Activated CD4-positive, alpha-beta T cell treated with anti-CD3 and anti-CD28 coated beads, Interleukin-2, amount 10 ng/mL, durations not matched to agents 7 days and 5 days (primary cell): ENCODE measurements at regions not wholly inside any gene's neighbourhood (a gene's known extent, or its start where the extent isn't known, plus 50 kb on each side); places are given as distances from the start of the nearest gene placed in this dataset.
"Not testable (repeated sequence)": the region's sequence is repeated elsewhere in the genome, so short reads cannot be mapped to it uniquely, and the experiment has no call there.

ENCODE experiments used
- CTCF ChIA-PET: fragments of 350-600 bp; sonication (Branson Sonifier 250); formaldehyde crosslinking; loops from one replicate; lab custom pipeline; 2021; ENCODE audit warnings: antibody characterized with exemption; lab: Charles Lee
- POLR2A ChIA-PET: fragments of 350-600 bp; sonication (Branson Sonifier 250); formaldehyde crosslinking; loops from one replicate; lab custom pipeline; 2021; ENCODE audit warnings: antibody characterized with exemption; lab: Charles Lee
- DNase-seq: peaks from one replicate; pipeline ENCODE4 v3.0.0-alpha.2; 2020
- H3K27ac Mint-ChIP-seq: one replicate; pipeline ENCODE4 v1.8.0; 2021; ENCODE audit warnings: mild to moderate bottlenecking, moderate library complexity, mixed read lengths
- H3K27me3 Mint-ChIP-seq: one replicate; pipeline ENCODE4 v1.8.0; 2021; ENCODE audit warnings: mixed read lengths
- H3K36me3 Mint-ChIP-seq: one replicate; pipeline ENCODE4 v1.8.0; 2021; ENCODE audit warnings: low read depth, mixed read lengths
- H3K4me1 Mint-ChIP-seq: one replicate; pipeline ENCODE4 v1.8.0; 2021; ENCODE audit warnings: mixed read lengths
- H3K4me3 Mint-ChIP-seq: one replicate; pipeline ENCODE4 v1.8.0; 2021; ENCODE audit warnings: mild to moderate bottlenecking, moderate library complexity, mixed read lengths
- H3K9me3 Mint-ChIP-seq: one replicate; pipeline ENCODE4 v1.8.0; 2021; ENCODE audit warnings: mixed read lengths

DNA sequence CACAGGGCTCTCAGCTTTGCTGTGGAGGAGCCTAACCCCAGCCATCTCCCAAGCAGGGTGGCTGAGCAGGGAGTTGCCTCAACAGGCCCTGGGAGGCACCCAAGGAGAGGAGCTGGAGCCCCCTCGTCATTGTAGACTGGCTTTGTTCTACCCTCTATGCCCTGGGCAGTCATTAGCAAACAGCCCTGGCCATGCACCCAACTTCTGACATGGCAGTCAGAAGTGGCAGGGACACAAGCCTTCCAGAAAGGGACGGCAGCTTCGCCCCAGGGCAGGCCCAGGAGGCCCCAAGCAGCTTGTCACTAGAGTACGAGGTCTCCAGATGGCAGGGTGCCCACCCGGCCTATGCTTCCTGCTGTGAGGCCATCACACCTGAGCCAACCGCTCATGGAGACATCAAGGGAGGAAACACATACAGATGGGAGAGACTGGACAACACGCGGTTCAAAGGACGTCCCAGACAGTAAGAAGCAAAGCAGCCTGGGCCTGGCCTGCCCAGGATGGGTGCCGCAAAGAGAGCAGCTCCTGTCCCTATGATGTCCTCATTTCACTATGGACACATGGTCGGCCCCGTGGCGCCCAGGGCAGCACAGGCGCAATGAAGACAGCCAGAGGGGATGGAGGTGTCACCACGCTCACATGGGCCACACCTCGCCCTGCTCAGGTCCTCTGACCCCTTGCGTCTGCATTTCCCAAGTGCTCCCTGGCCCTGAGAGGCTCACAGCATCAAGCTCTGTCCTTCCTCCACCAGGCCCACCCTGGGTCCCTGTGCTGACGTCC is 190.9 kb upstream of the CXCL12 start:
- H3K4me3 Mint-ChIP-seq: no peak overlapping the region
- ChIA-PET POLR2A (no interaction called here), CTCF (no interaction called here)
- H3K36me3 Mint-ChIP-seq: no peaks in the 10 kb centered on the region
- H3K4me1 Mint-ChIP-seq: no peaks in the 10 kb centered on the region
- DNase-seq: no peak
- H3K27ac Mint-ChIP-seq: no peak overlapping the region
- H3K27me3 Mint-ChIP-seq: peaks cover 2% of the 10 kb centered on the region
- peaks cover 2% of the 10 kb centered on the region for H3K9me3 Mint-ChIP-seq

DNA sequence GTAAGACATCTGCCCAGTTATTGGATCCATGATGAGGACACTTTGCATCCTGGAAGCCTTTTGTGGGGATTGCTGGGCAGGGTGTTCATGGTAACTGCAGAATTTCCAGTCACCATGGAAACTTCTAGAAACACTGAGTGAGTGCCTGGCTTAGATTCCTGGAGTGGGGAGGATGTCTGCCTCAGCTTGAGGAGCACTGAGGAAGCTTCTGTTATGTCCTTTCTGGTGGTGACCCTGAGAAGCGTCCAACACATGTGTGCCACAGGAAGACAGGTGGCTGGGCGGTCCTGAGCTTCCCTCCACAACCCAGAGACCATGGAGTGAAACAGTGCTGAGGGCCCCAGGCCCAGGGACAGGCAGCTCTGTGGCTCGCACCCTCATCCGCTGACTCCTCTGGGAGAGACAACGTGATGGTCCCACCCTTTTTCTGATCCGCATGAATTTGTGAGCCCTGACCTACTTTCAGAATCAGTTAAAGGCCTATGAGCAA is 191.8 kb upstream of the CXCL12 start:
- Mint-ChIP-seq H3K4me1 (no peaks in the 10 kb centered on the region), H3K27me3 (peaks cover 2% of the 10 kb centered on the region), H3K27ac (no peak overlapping the region), H3K9me3 (peaks cover 2% of the 10 kb centered on the region), H3K36me3 (no peaks in the 10 kb centered on the region), H3K4me3 (no peak overlapping the region)
- DNase-seq: no peak
- ChIA-PET POLR2A (no interaction called here), CTCF (no interaction called here)

DNA sequence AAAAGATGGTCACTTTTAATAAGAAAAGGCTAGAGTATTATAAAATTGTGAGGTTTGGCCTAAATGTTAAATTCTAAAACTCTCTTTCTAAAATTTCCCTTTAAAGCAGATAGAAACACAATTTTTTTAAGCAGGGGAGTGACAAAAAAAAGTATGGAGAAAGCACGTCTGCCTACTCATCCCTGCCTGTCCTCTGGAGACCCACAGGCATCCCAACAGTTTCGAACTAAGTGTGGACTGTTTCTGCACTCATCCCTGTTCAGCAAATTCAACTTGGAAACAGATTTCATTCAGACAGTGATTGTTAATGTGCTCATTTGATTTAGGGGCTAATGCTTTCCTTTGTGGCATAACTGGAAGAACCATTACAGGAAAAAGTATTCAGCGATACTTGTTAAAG is 192.6 kb upstream of the CXCL12 start:
- Mint-ChIP-seq H3K4me3 (no peak overlapping the region), H3K9me3 (peaks cover 2% of the 10 kb centered on the region), H3K27me3 (peaks cover 2% of the 10 kb centered on the region), H3K4me1 (no peaks in the 10 kb centered on the region), H3K36me3 (no peaks in the 10 kb centered on the region), H3K27ac (no peak overlapping the region)
- ChIA-PET POLR2A (no interaction called here), CTCF (no interaction called here)
- no peak for DNase-seq

DNA sequence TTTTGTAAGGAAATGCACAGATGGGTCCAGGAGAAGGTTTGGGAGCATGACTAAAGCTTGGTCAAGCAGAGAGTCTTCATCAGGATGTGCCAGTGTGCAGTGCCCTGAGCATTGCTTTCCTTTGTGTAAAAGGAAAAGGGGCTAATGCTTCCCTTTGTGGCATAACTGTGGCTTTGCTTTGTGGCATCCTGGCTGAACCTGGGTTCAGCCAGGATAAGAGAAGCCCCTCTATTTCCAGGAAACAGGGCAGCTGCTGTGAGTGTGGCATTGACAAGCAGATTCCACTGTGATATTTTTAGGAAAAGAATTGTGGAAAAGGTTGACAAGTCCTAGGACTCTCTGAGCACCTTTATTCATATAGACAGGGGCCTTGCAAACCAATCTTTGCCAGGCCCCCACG is 193.4 kb upstream of the CXCL12 start:
- Mint-ChIP-seq H3K27ac (no peak overlapping the region), H3K4me1 (no peaks in the 10 kb centered on the region), H3K9me3 (peaks cover 2% of the 10 kb centered on the region), H3K36me3 (no peaks in the 10 kb centered on the region), H3K27me3 (peaks cover 2% of the 10 kb centered on the region), H3K4me3 (no peak overlapping the region)
- POLR2A ChIA-PET: no interaction called here
- CTCF ChIA-PET: interaction anchor here (0.7 kb wide), 1 partner anchor 14 kb away, joined by 3 read pairs; no protein-coding TSS in a partner anchor
- DNase-seq: no peak

- H3K27me3 Mint-ChIP-seq, H3K9me3 Mint-ChIP-seq, H3K4me1 Mint-ChIP-seq, DNase-seq, H3K36me3 Mint-ChIP-seq, H3K27ac Mint-ChIP-seq, POLR2A ChIA-PET, H3K4me3 Mint-ChIP-seq: not testable (repeated sequence)
- CTCF ChIA-PET: interaction anchor here (0.7 to 1.6 kb wide), 2 partner anchors 7 to 15 kb away, joined by 3 read pairs; no protein-coding TSS in a partner anchor
Measured at GRCh38 chr10:44578963-44579362, 194.1 kb upstream of the CXCL12 start.

GRCh38 chr10:44581996-44582395 is 197.1 kb upstream of the CXCL12 start:
- Mint-ChIP-seq H3K36me3 (no peaks in the 10 kb centered on the region), H3K4me1 (no peaks in the 10 kb centered on the region), H3K9me3 (peaks cover 2% of the 10 kb centered on the region), H3K27ac (no peak overlapping the region), H3K4me3 (no peak overlapping the region), H3K27me3 (peaks cover 2% of the 10 kb centered on the region)
- no peak for DNase-seq
- CTCF ChIA-PET: no interaction called here
- POLR2A ChIA-PET: no interaction called here

DNA sequence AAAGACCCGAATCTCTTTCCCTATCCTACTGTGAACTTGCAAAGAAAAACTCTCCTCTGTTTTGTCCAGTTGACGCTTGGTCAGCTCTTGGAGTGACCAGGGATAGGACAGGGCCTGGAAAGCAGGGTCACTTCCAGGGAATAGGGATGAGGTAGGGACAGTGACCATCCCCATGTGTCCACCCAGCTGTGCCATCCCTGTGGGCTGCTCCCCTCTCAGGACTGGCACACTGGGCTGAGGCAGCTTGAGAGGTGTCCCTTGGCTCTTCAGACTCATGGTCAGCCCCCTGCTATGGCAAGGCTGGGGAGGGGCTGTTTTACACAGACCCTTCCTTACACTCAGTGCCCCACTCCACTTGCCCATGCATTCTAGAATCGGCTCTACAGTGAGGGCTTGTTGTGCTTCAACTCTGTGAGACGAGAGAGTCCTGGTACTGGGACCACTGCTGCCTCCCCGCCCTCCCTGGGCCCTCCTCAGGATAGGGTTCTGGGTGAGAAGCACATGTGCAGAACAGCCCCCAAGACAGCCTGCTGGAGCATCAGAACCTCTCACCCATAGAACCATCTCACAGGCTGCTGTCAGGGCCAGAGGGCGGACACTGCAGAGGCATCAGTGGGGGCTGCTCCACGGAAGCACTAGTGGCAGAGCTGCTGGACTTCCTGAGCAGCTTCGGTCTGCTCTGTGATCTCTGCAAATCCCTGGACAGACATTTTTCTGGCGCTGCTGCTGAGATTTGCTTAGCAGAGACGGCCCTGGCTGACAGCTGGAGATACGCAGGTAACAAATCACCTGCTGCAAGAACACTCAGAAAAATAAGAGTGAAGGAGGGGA is 202.8 kb upstream of the CXCL12 start:
- H3K4me3 Mint-ChIP-seq: no peak overlapping the region
- POLR2A ChIA-PET: no interaction called here

GRCh38 chr10:44589181-44589943 is 204.5 kb upstream of the CXCL12 start:
- Mint-ChIP-seq H3K4me3 (no peak overlapping the region), H3K4me1 (no peaks in the 10 kb centered on the region), H3K9me3 (no peaks in the 10 kb centered on the region), H3K27me3 (no peaks in the 10 kb centered on the region), H3K36me3 (no peaks in the 10 kb centered on the region), H3K27ac (no peak overlapping the region)
- CTCF ChIA-PET: no interaction called here
- no peak for DNase-seq
- POLR2A ChIA-PET: no interaction called here

More for the DNA sequence above, 202.8 kb upstream of the CXCL12 start:
- Mint-ChIP-seq H3K36me3 (no peaks in the 10 kb centered on the region), H3K27ac (no peak overlapping the region), H3K27me3 (no peaks in the 10 kb centered on the region), H3K4me1 (no peaks in the 10 kb centered on the region), H3K9me3 (no peaks in the 10 kb centered on the region)
- CTCF ChIA-PET: no interaction called here
- DNase-seq: no peak

DNA sequence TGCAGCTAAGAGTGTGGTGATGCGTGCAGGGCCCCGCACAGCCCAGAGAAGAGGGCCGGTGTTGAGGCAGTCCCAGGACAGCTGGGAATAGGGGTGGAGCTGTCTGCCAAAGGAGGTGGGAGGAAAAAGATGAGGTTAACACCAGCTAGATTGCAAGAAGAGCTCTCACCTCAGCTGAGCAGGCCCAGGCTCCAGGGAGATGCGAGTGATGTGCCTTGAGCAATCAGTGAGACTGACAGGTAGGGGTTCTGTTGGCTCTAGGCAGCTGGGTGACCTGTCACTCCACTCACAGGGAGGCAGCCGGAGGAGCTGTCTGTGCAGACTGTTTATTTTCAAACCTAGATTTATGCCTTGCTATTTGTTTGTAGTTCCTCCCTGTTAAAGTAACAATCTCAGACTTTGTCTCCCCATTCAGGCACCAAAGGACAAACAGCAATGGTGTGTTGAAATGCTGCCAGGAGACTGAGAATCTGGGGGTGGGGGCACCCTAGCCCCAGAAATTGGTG is 205.1 kb upstream of the CXCL12 start:
- ChIA-PET CTCF (no interaction called here), POLR2A (no interaction called here)
- Mint-ChIP-seq H3K4me3 (no peak overlapping the region), H3K27ac (no peak overlapping the region), H3K36me3 (no peaks in the 10 kb centered on the region), H3K9me3 (no peaks in the 10 kb centered on the region), H3K4me1 (no peaks in the 10 kb centered on the region), H3K27me3 (no peaks in the 10 kb centered on the region)
- no peak for DNase-seq

- no peak overlapping the region for H3K27ac Mint-ChIP-seq
- H3K27me3 Mint-ChIP-seq: peaks cover 1% of the 10 kb centered on the region
- H3K9me3 Mint-ChIP-seq: no peaks in the 10 kb centered on the region
- H3K36me3 Mint-ChIP-seq: no peaks in the 10 kb centered on the region
- CTCF ChIA-PET: no interaction called here
- H3K4me3 Mint-ChIP-seq: no peak overlapping the region
- H3K4me1 Mint-ChIP-seq: no peaks in the 10 kb centered on the region
- no peak for DNase-seq
- POLR2A ChIA-PET: no interaction called here
Measured at GRCh38 chr10:44591911-44592310, 207.0 kb upstream of the CXCL12 start.

DNA sequence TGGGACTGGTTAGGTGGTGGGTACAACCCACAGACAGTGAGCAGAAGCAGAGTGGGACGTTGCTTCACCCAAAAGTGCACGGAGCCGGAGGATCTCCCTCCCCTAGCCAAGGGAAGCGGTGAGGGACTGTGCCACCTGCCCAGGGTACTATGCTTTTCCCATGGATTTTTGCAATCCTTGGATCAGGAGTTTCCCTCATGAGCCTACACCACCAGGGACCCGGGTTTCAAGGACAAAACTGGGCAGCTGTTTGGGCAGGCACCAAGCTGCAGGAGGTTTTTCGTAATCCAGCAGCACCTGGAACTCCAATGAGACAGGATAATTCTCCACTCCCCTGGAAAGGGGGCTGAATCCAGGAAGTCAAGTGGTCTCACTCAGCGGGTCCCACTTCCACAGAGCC is 209.1 kb upstream of the CXCL12 start:
- H3K36me3 Mint-ChIP-seq: no peaks in the 10 kb centered on the region

GRCh38 chr10:44607116-44607515 is 222.2 kb upstream of the CXCL12 start:
- ChIA-PET CTCF (no interaction called here), POLR2A (no interaction called here)
- no peak overlapping the region for H3K4me3 Mint-ChIP-seq
- H3K27ac Mint-ChIP-seq: no peak overlapping the region
- no peaks in the 10 kb centered on the region for H3K36me3 Mint-ChIP-seq
- no peaks in the 10 kb centered on the region for H3K4me1 Mint-ChIP-seq
- H3K27me3 Mint-ChIP-seq: peaks cover 7% of the 10 kb centered on the region
- no peaks in the 10 kb centered on the region for H3K9me3 Mint-ChIP-seq
- no peak for DNase-seq

More for the DNA sequence above, 209.1 kb upstream of the CXCL12 start:
- POLR2A ChIA-PET: no interaction called here
- Mint-ChIP-seq H3K4me1 (no peaks in the 10 kb centered on the region), H3K27ac (no peak overlapping the region), H3K9me3 (no peaks in the 10 kb centered on the region), H3K27me3 (peaks cover 6% of the 10 kb centered on the region), H3K4me3 (no peak overlapping the region)
- no peak for DNase-seq
- CTCF ChIA-PET: no interaction called here
